Endothelial cell of umbilical vein (primary cell): ENCODE measurements at regions not wholly inside any gene's neighbourhood (a gene's known extent, or its start where the extent isn't known, plus 50 kb on each side); places are given as distances from the start of the nearest gene placed in this dataset.

Experiments
- BruUV-seq: library from RNA; stranded (reverse); fragments of 400-500 nt; replicated peaks from 2 replicates; lab custom pipeline; 2021; lab: Mats Ljungman, UMichigan
- CTCF ChIA-PET: fragments of 300-600, 350-600 bp; sonication (Branson Sonifier 250); formaldehyde crosslinking; loops from one replicate; lab custom pipeline; 2021; ENCODE audit warnings: antibody characterized with exemption, inconsistent platforms; lab: Charles Lee
- POLR2A ChIA-PET: fragments of 300-600, 350-600 bp; sonication (Branson Sonifier 250); formaldehyde crosslinking; loops from one replicate; lab custom pipeline; 2021; ENCODE audit warnings: antibody characterized with exemption, inconsistent platforms; lab: Charles Lee
- DNase-seq: peaks from one replicate; pipeline ENCODE4 v3.0.0-alpha.2; 2011; ENCODE audit warnings: low read depth, low spot score
- FAIRE-seq: peaks from 2 replicates; lab custom pipeline; 2011; peaks lifted over from hg19 to GRCh38; lab: Jason Lieb, UNC
- H2AFZ ChIP-seq: 2 replicates; pipeline ENCODE4 v1.6.0; 2012; ENCODE audit warnings: low read depth, low read length, control low read depth, inconsistent platforms
- H3K27ac ChIP-seq: 2 replicates; pipeline ENCODE4 v1.5.1; 2011; ENCODE audit warnings: low read depth, mild to moderate bottlenecking, control low read depth, low read length, moderate library complexity; ENCODE audit not compliant: insufficient read depth
- H3K27me3 ChIP-seq, 2 experiments: 2 replicates each; pipeline versions ENCODE4 v1.6.0 to v1.6.1; 2011; ENCODE audit warnings: low read length in 2 of 2, mixed read lengths in 1 of 2; ENCODE audit not compliant: control insufficient read depth in 2 of 2, insufficient read depth in 2 of 2
- H3K36me3 ChIP-seq, 2 experiments: 2 replicates in 1 of 2; 3 replicates in 1 of 2; pipeline ENCODE4 v1.5.1; 2011; ENCODE audit warnings: low read length in 2 of 2, mild to moderate bottlenecking in 1 of 2, moderate library complexity in 1 of 2; ENCODE audit not compliant: control insufficient read depth in 2 of 2, insufficient read depth in 2 of 2; ENCODE audit errors: extremely low read depth in 1 of 2
- H3K4me1 ChIP-seq: 3 replicates; pipeline ENCODE4 v1.5.1; 2011; ENCODE audit warnings: mild to moderate bottlenecking, low read length; ENCODE audit not compliant: control insufficient read depth, insufficient read depth; ENCODE audit errors: extremely low read depth
- H3K4me2 ChIP-seq: 2 replicates; pipeline ENCODE4 v1.6.1; 2011; ENCODE audit warnings: low read length, control low read depth, mixed read lengths; ENCODE audit not compliant: insufficient read depth
- H3K4me3 ChIP-seq, 3 experiments: fragments of 200-600 bp in 1 of 3; sonication (generic), shearing (Covaris generic) in 1 of 3; replicated peaks in 1 of 3; 2 replicates each; pipeline ENCODE4 v1.5.1; 2011 to 2016; ENCODE audit warnings: control low read depth in 3 of 3, low read length in 3 of 3, mild to moderate bottlenecking in 2 of 3, inconsistent platforms in 1 of 3, low read depth in 1 of 3, moderate library complexity in 1 of 3; ENCODE audit not compliant: insufficient read depth in 1 of 3
- H3K79me2 ChIP-seq: 2 replicates; pipeline ENCODE4 v1.6.0; 2012; ENCODE audit warnings: low read length, inconsistent platforms; ENCODE audit not compliant: control insufficient read depth, insufficient read depth
- H3K9ac ChIP-seq: replicated peaks from 2 replicates; pipeline ENCODE3; 2011; ENCODE audit warnings: low read length, control low read depth; ENCODE audit not compliant: insufficient read depth; ENCODE audit errors: extremely low read depth
- H3K9me1 ChIP-seq: replicated peaks from 3 replicates; pipeline ENCODE4 v1.6.0; 2011; ENCODE audit warnings: mild to moderate bottlenecking, low read length; ENCODE audit not compliant: control insufficient read depth, insufficient read depth; ENCODE audit errors: extremely low read depth
- H3K9me3 ChIP-seq: replicated peaks from 2 replicates; pipeline ENCODE4 v1.5.1; 2012; ENCODE audit warnings: low read length, inconsistent platforms; ENCODE audit not compliant: control insufficient read depth, insufficient read depth
- H4K20me1 ChIP-seq: replicated peaks from 2 replicates; pipeline ENCODE3; 2011; ENCODE audit warnings: mild to moderate bottlenecking, low read length; ENCODE audit not compliant: control insufficient read depth, insufficient read depth; ENCODE audit errors: extremely low read depth
- CTCF ChIP-seq, 2 donors: IDR thresholded peaks; 1 replicate in 1 of 2; 2 replicates in 1 of 2; pipeline ENCODE4 v1.5.1; 2011; ENCODE audit warnings: low read length in 2 of 2, mild to moderate bottlenecking in 2 of 2, moderate library complexity in 2 of 2, control low read depth in 1 of 2, inconsistent platforms in 1 of 2, low read depth in 1 of 2; ENCODE audit not compliant: insufficient read depth in 1 of 2; ENCODE audit errors: extremely low read depth in 1 of 2
- EZH2 ChIP-seq: IDR thresholded peaks from 2 replicates; pipeline ENCODE4 v1.6.1; 2012; ENCODE audit warnings: borderline replicate concordance, low read depth, mild to moderate bottlenecking, moderate library complexity, low read length, inconsistent platforms; ENCODE audit not compliant: severe bottlenecking
- FOS ChIP-seq: IDR thresholded peaks from 2 replicates; pipeline ENCODE4 v1.6.1; 2011; ENCODE audit warnings: mild to moderate bottlenecking, low read length, moderate library complexity, borderline replicate concordance; ENCODE audit not compliant: insufficient read depth
- GATA2 ChIP-seq: IDR thresholded peaks from 2 replicates; pipeline ENCODE4 v1.7.0; 2011; ENCODE audit warnings: low read depth, mild to moderate bottlenecking, moderate library complexity, mixed read lengths, low read length; ENCODE audit not compliant: insufficient read length, insufficient read depth
- JUN ChIP-seq: IDR thresholded peaks from 2 replicates; pipeline ENCODE4 v1.6.1; 2011; ENCODE audit warnings: borderline replicate concordance, low read depth; ENCODE audit not compliant: insufficient read length, insufficient read depth
- MAX ChIP-seq: IDR thresholded peaks from 2 replicates; pipeline ENCODE4 v1.6.1; 2011; ENCODE audit not compliant: insufficient read depth, insufficient read length
- MYC ChIP-seq: IDR thresholded peaks from one replicate; pipeline ENCODE4 v1.6.1; 2011; ENCODE audit warnings: mild to moderate bottlenecking, low read depth, low read length
- POLR2A ChIP-seq: IDR thresholded peaks from 2 replicates; pipeline ENCODE4 v1.6.1; 2012; ENCODE audit warnings: low read depth, mild to moderate bottlenecking, control low read depth, low read length
- POLR2AphosphoS5 ChIP-seq: IDR thresholded peaks from 2 replicates; pipeline ENCODE4 v1.6.1; 2012; ENCODE audit warnings: low read depth, mild to moderate bottlenecking, control low read depth, low read length, moderate library complexity; ENCODE audit not compliant: insufficient read depth
- dilution Hi-C: fragments of 300-500 bp; cut with MboI; formaldehyde crosslinking; loops from one replicate; pipeline ENCODE4 v1.15.0; 2019; ENCODE audit warnings: low sequenced_read_pairs; ENCODE audit not compliant: extremely low pct_ligation_motif_present
- intact Hi-C: fragments of 100-400 bp; cut with micrococcal nuclease; formaldehyde crosslinking; loops from one replicate; pipeline ENCODE4 v1.10.0; 2022

- TF ChIP-seq POLR2AphosphoS5 (no peak), POLR2A (no peak), MAX (no peak), FOS (no peak), JUN (no peak), MYC (no peak), EZH2 (no peak), GATA2 (no peak), CTCF (IDR thresholded peaks at IDR 0.05; ENCODE audit: extremely low read depth in 1 of 2, insufficient read depth in 1 of 2, low read depth in 1 of 2, low read length in 2 of 2) (no peak)
- H3K4me2 ChIP-seq: no peak overlapping the region
- intact Hi-C loops (no loop called here), dilution Hi-C loops (no loop called here)
- no peaks in the 10 kb centered on the region for H4K20me1 ChIP-seq
- H3K27ac ChIP-seq: no peak overlapping the region
- H2AFZ ChIP-seq: no peak overlapping the region
- no TSS peak for BruUV-seq
- FAIRE-seq (no peak), DNase-seq (no peak)
- ChIA-PET POLR2A (no interaction called here), CTCF (no interaction called here)
- H3K4me1 ChIP-seq: no peaks in the 10 kb centered on the region
- H3K9me1 ChIP-seq: no peaks in the 10 kb centered on the region
- no peaks in the 10 kb centered on the region for H3K79me2 ChIP-seq
- no peak overlapping the region for H3K9ac ChIP-seq
- no peaks in the 10 kb centered on the region for H3K36me3 ChIP-seq
- H3K27me3 ChIP-seq: no peaks in the 10 kb centered on the region
- no peak overlapping the region for H3K4me3 ChIP-seq
- no peaks in the 10 kb centered on the region for H3K9me3 ChIP-seq
Measured at GRCh38 chr4:177519481-177520260, 77.4 kb upstream of the AGA start.
